ENCODE measurements at regions not wholly inside any gene's neighbourhood (a gene's known extent, or its start where the extent isn't known, plus 50 kb on each side); places are given as distances from the start of the nearest gene placed in this dataset.

DNA sequence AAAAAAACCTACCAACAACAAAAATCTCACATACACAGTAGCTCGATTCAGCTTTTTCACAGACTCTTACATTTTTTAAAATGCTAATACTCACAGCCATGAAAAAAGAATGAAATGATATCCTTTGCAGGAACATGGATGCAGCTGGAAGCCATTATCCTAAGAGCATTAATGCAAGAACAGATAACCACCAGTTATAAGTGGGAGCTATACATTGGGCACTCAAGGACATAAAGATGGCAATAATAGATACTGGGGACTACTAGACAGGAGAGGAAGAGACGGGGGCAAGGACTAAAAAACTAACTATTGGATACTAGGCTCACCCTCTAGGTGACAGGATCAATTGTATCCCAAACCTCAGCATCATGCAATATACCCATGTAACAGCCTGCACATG lies 90.3 kb upstream of the CCNH start:
- DNase-seq: no peak

DNA sequence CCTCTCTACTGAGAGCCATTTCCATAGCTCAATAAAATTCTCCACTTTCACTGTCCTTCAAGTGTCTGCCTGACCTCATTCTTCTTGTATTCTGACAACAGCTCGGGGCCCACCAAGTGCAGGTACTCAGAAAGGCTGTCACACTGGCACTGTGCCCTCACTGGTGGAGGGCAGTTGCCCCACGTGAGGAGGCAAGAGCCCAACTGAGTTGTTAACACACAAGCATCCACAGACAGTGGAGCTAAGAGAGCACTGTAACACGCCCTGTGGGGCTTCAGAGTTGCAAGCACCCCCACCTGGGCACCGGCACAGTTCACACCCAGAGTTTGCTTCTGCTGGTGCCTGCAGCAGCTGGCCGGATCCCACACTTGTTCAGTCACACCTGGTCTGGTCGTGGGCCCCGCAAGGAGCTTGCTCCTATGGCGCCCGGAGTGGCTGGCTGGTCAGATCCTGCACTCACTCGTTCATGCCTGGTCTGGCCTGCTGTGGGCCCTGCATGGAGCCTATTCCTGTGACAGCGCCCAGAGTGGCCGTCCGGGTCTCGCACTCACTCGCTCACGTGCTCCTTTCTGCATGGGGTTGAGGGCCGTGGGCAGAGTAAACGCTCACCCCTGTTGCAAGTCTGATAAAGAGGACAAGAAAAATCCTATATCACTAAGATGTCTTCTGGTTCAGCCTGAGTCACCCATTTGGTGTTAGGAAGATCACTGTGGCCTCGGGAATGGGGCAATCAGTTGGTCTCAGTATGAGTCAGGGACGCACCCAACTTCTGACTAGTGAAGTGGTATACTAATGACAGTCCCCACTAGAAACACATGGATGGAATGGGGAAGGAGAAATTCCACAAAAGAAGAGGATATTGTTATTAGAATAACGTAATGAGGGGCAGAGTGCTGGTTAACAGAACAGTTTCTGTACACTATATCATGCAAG lies 87.0 kb upstream of the CCNH start:
- no peak for DNase-seq

All from activated CD8-positive, alpha-beta memory T cell treated with anti-CD3 and anti-CD28 coated beads, Interleukin-2, amount 50 U/mL, for 48 hours (primary cell).